SK-N-MC (cell line): ENCODE measurements at regions not wholly inside any gene's neighbourhood (a gene's known extent, or its start where the extent isn't known, plus 50 kb on each side); places are given as distances from the start of the nearest gene placed in this dataset.

Experiments used
- DNase-seq: peaks from one replicate; pipeline ENCODE4 v3.0.0-alpha.2; 2011; ENCODE audit warnings: low read depth, low spot score
- H3K27ac ChIP-seq: fragments of 200-600 bp; sonication (generic); 2 replicates; pipeline ENCODE4 v1.5.1; 2016; ENCODE audit warnings: mixed run types
- H3K36me3 ChIP-seq: fragments of 200-600 bp; sonication (generic); 2 replicates; pipeline ENCODE4 v1.6.1; 2017; ENCODE audit warnings: antibody characterized with exemption, low read length, mixed read lengths; ENCODE audit not compliant: insufficient read depth
- H3K4me3 ChIP-seq: fragments of 200-600 bp; sonication (generic); 2 replicates; pipeline ENCODE4 v1.5.1; 2016
- H3K9ac ChIP-seq: fragments of 200-600 bp; sonication (generic); 2 replicates; pipeline ENCODE4 v1.8.0; 2017; ENCODE audit warnings: mixed run types, mixed read lengths; ENCODE audit not compliant: insufficient read length
- H3K9me3 ChIP-seq: fragments of 200-600 bp; sonication (generic); 2 replicates; pipeline ENCODE4 v1.6.1; 2017; ENCODE audit warnings: low read depth, mild to moderate bottlenecking, antibody characterized with exemption, low read length, moderate library complexity, mixed read lengths
- EZH2 ChIP-seq: fragments of 200-600 bp; sonication (generic); IDR thresholded peaks from one replicate; pipeline ENCODE4 v1.6.1; 2017; ENCODE audit warnings: antibody characterized with exemption
- FOXP2 ChIP-seq: optimal IDR thresholded peaks from 2 replicates; pipeline ENCODE3; 2011; ENCODE audit warnings: mild to moderate bottlenecking, moderate library complexity; ENCODE audit not compliant: insufficient read depth; ENCODE audit errors: extremely low read length, control extremely low read depth
- POLR2AphosphoS5 ChIP-seq: IDR thresholded peaks from 2 replicates; pipeline ENCODE4 v1.6.1; 2012; ENCODE audit warnings: mild to moderate bottlenecking, low read depth, low read length, borderline replicate concordance

DNA sequence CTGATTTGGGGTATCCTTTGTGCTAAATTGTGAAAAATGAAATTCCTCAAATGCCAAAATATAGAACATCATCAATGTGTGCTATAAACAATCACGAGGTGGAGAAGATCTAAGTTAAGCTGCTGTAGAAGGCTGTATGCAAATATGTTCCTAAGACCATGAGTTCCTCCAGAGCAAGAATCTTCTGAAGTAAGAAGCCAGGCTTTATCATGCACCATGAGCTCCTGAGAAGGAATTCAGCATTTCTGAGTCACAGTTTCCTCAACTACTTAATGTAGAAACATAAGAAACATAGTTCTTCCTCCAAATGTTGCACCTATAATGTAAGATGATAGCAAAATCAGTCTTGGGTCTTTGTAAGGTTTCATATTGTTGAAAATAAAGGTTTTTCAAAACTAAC lies 241.7 kb upstream of the MDFIC2 start:
- DNase-seq, result no peak
- no peak for TF ChIP-seq FOXP2
- Histone ChIP-seq H3K36me3 (no peaks in the 10 kb centered on the region), H3K9ac (no peak overlapping the region), H3K27ac (no peak overlapping the region), H3K4me3 (no peak overlapping the region), H3K9me3 (no peaks in the 10 kb centered on the region)

GRCh38 chr3:70550723-70551319 lies 238.4 kb upstream of the MDFIC2 start:
- peak; percentile 28 for DNase-seq
- no peak overlapping the region for H3K9ac ChIP-seq
- no peak overlapping the region for H3K27ac ChIP-seq
- H3K9me3 ChIP-seq, result no peaks in the 10 kb centered on the region
- no peak for TF ChIP-seq POLR2AphosphoS5
- TF ChIP-seq EZH2, result no peak
- no peak for TF ChIP-seq FOXP2
- H3K36me3 ChIP-seq, result no peaks in the 10 kb centered on the region
- no peak overlapping the region for H3K4me3 ChIP-seq

GRCh38 chr3:70546679-70547078 lies 234.2 kb upstream of the MDFIC2 start:
- H3K27ac ChIP-seq, result no peak overlapping the region
- no peak overlapping the region for H3K4me3 ChIP-seq
- TF ChIP-seq FOXP2, result no peak
- TF ChIP-seq POLR2AphosphoS5, result no peak
- TF ChIP-seq EZH2, result no peak
- no peak for DNase-seq
- no peaks in the 10 kb centered on the region for H3K36me3 ChIP-seq
- no peaks in the 10 kb centered on the region for H3K9me3 ChIP-seq
- H3K9ac ChIP-seq, result no peak overlapping the region

DNA sequence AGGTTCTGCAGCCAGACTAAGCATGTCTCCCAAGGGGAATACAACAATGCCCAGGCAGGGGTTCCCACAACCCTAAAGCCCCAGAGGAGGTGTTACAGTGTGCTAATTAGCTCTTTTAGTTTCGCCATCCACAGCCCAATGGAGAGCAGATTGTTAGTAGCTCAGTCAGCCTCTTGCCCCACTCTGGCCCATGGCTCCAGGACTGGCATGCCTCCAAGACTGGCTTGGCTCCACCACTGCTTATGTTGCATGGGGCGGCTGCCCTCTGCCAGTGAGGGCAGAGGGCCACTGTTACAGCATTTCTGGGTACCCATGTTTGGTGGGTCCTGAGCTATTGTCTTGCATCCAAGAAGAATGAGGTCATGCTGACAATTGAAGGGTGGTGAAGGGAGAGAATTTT lies 231.1 kb upstream of the MDFIC2 start:
- DNase-seq, result no peak
- no peak for TF ChIP-seq EZH2
- TF ChIP-seq FOXP2, result no peak
- no peak for TF ChIP-seq POLR2AphosphoS5
- no peaks in the 10 kb centered on the region for H3K36me3 ChIP-seq
- no peak overlapping the region for H3K4me3 ChIP-seq
- H3K9ac ChIP-seq, result no peak overlapping the region
- no peak overlapping the region for H3K27ac ChIP-seq
- H3K9me3 ChIP-seq, result no peaks in the 10 kb centered on the region

DNA sequence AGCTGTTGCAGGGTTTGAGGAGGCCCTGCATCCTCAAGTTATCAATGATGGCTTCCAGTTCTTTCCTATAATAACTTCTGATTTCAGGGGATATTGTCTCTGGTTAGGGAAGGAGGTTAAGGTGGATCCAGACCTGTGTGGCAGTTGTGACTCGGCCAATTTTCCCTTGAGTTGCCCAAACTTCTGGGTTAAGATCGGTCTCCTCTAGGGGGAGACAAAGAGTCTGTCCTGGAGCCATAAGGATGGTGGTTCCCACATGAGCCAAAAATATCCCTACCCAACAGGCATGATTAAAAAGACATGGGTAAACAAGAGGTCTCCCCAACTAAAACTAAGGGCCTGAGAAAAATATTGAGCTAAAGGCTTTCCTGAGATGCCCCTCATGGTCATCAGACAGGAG lies 227.5 kb upstream of the MDFIC2 start:
- Histone ChIP-seq H3K36me3 (no peaks in the 10 kb centered on the region), H3K27ac (no peak overlapping the region), H3K4me3 (no peak overlapping the region), H3K9ac (no peak overlapping the region), H3K9me3 (no peaks in the 10 kb centered on the region)
- TF ChIP-seq EZH2 (no peak), FOXP2 (no peak), POLR2AphosphoS5 (no peak)
- no peak for DNase-seq

DNA sequence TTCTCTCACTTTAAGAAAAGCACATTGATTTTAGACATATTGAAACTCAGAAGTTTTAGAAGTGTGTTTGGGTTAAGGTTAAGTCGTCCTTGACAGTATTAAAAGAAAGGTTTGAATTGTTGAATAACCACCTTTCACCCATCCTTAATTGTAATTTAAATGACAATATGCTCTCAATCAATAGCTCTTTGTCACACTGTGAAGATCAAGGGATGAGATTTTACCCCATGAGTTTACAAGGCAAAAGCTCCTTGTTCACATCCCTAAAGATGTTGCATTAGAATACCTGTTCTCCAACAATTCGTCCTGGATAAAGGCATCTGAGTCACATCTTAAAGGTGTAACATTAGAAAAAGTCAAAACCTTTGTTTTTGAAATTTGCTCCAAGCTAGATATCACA lies 220.4 kb upstream of the MDFIC2 start:
- H3K4me3 ChIP-seq, result no peak overlapping the region
- no peak for DNase-seq
- TF ChIP-seq FOXP2, result no peak
- no peak for TF ChIP-seq EZH2
- TF ChIP-seq POLR2AphosphoS5, result no peak
- no peaks in the 10 kb centered on the region for H3K36me3 ChIP-seq
- no peak overlapping the region for H3K9ac ChIP-seq
- no peaks in the 10 kb centered on the region for H3K9me3 ChIP-seq
- H3K27ac ChIP-seq, result no peak overlapping the region

DNA sequence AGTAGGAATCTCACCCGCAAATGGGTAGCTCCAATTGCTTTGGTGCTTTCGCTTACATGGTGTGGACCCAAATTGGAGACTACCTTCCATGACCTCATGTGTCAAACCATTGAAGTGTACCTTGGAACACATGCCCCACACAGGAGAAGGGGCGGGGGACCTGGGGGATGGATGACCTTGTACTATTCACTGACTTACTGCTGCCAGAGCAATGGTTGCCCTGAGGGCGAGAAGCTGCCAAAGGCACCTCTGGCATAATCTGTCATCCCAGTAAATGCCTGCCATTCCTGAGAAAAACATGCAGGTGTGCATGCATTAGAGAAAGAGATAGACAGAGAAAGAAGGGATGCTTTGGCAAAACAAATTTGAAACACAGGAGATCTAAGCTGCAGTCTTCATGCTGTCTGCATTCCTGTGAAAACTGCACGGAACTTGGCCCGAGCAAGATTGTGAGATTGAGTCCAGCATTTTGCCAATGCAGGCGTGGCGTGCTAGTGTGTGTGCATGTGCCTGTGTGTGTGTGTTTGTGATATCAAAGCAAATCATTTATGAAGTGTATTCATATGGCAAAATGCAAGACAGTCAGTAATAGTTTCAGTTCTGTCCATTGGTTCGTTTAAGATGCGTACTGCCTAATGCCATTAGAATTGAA lies 219.5 kb upstream of the MDFIC2 start:
- Histone ChIP-seq H3K36me3 (no peaks in the 10 kb centered on the region), H3K27ac (no peak overlapping the region), H3K4me3 (no peak overlapping the region), H3K9ac (no peak overlapping the region), H3K9me3 (no peaks in the 10 kb centered on the region)
- TF ChIP-seq EZH2 (no peak), POLR2AphosphoS5 (no peak), FOXP2 (no peak)
- DNase-seq, result no peak

DNA sequence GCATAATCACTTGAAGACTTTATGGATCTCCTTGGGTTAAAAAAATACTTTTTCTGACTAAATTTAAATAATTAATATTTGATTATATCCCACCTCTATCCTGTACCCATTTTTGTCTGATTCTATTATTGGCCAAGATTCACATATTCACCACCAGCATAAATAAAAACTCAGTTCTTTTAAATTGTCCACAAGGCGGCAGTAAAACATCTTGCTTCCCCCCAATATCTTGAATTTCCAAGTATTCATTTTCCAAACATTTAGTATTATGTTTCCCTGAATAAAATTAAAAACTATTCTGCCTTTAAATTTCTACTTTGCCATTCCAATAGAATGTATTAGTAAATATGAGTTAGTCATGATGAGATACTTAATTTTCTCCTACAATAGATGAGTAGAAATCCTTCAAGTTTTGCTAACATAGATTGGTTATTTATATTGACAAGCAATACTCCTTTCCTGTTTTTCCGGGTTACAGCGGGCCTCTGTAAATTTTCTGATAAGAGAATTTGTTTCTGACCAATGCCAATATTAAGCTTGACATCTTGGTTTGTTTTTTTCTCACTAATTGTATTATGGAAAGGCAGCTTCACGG lies 218.7 kb upstream of the MDFIC2 start:
- Histone ChIP-seq H3K9me3 (no peaks in the 10 kb centered on the region), H3K4me3 (no peak overlapping the region), H3K9ac (no peak overlapping the region), H3K27ac (no peak overlapping the region), H3K36me3 (no peaks in the 10 kb centered on the region)
- DNase-seq, result peak; percentile 37
- TF ChIP-seq EZH2 (no peak), POLR2AphosphoS5 (no peak), FOXP2 (no peak)
